Hepatocyte (in vitro differentiated cells): ENCODE measurements at regions not wholly inside any gene's neighbourhood (a gene's known extent, or its start where the extent isn't known, plus 50 kb on each side); places are given as distances from the start of the nearest gene placed in this dataset.

ENCODE experiments used
- DNase-seq: peaks from one replicate; pipeline ENCODE4 v3.0.0-alpha.2; 2016; ENCODE audit warnings: low spot score
- H2AFZ ChIP-seq: fragments of 200-600 bp; sonication (generic); 2 replicates; pipeline ENCODE4 v1.6.0; 2016; ENCODE audit warnings: antibody characterized with exemption, mild to moderate bottlenecking
- H3K27ac ChIP-seq: fragments of 200-600 bp; sonication (generic); 2 replicates; pipeline ENCODE4 v1.5.1; 2016; ENCODE audit warnings: mild to moderate bottlenecking
- H3K27me3 ChIP-seq: fragments of 200-600 bp; sonication (generic); 2 replicates; pipeline ENCODE4 v1.6.1; 2016
- H3K36me3 ChIP-seq: fragments of 200-600 bp; sonication (generic); replicated peaks from 2 replicates; pipeline ENCODE4 v1.5.1; 2016; ENCODE audit warnings: low read depth; ENCODE audit not compliant: insufficient read depth
- H3K4me1 ChIP-seq: fragments of 200-600 bp; sonication (generic); 2 replicates; pipeline ENCODE4 v1.5.1; 2016; ENCODE audit warnings: mild to moderate bottlenecking, moderate library complexity; ENCODE audit not compliant: insufficient read depth
- H3K4me2 ChIP-seq: fragments of 200-600 bp; sonication (generic); 2 replicates; pipeline ENCODE4 v1.6.0; 2016
- H3K4me3 ChIP-seq: fragments of 200-600 bp; sonication (generic); 2 replicates; pipeline ENCODE4 v1.5.1; 2016; ENCODE audit warnings: mild to moderate bottlenecking
- H3K79me2 ChIP-seq: fragments of 200-600 bp; sonication (generic); 2 replicates; pipeline ENCODE4 v1.6.0; 2017; ENCODE audit warnings: mild to moderate bottlenecking
- H3K9me2 ChIP-seq: fragments of 200-600 bp; sonication (generic); replicated peaks from 2 replicates; pipeline ENCODE4 v1.6.0; 2017; ENCODE audit warnings: mild to moderate bottlenecking; ENCODE audit not compliant: insufficient read depth
- H3K9me3 ChIP-seq: fragments of 200-600 bp; sonication (generic); 2 replicates; pipeline ENCODE4 v1.5.1; 2016; ENCODE audit warnings: low read depth, mild to moderate bottlenecking
- H4K20me1 ChIP-seq: fragments of 200-600 bp; sonication (generic); 2 replicates; pipeline ENCODE4 v1.6.0; 2016; ENCODE audit warnings: mild to moderate bottlenecking; ENCODE audit not compliant: insufficient read depth, poor library complexity, severe bottlenecking
- CTCF ChIP-seq: fragments of 200-600 bp; sonication (generic); IDR thresholded peaks from 2 replicates; pipeline ENCODE4 v1.5.1; 2016; ENCODE audit warnings: antibody characterized with exemption, mild to moderate bottlenecking; ENCODE audit not compliant: poor library complexity
- EZH2 ChIP-seq: fragments of 200-600 bp; sonication (generic); IDR thresholded peaks from 2 replicates; pipeline ENCODE4 v1.6.1; 2016; ENCODE audit warnings: antibody characterized with exemption, mild to moderate bottlenecking, borderline replicate concordance
- EZH2phosphoT487 ChIP-seq: fragments of 200-600 bp; sonication (generic); IDR thresholded peaks from one replicate; pipeline ENCODE4 v1.6.1; 2018; ENCODE audit warnings: antibody characterized with exemption, mild to moderate bottlenecking, low read depth, moderate library complexity; ENCODE audit not compliant: unreplicated experiment, severe bottlenecking
- WGBS: methylation state at CpG from one replicate; pipeline ENCODE4 v1.1.6; 2016; ENCODE audit warnings: low lambda C conversion rate; ENCODE audit errors: missing lambda C conversion rate; 5-methylcytosine and 5-hydroxymethylcytosine counted together

GRCh38 chr4:81988178-81988577, 385.6 kb downstream of the HNRNPD start:
- H3K79me2 ChIP-seq, result no peaks in the 10 kb centered on the region
- no peaks in the 10 kb centered on the region for H3K9me3 ChIP-seq
- no peaks in the 10 kb centered on the region for H3K36me3 ChIP-seq
- no peaks in the 10 kb centered on the region for H3K4me1 ChIP-seq
- no peaks in the 10 kb centered on the region for H3K9me2 ChIP-seq
- H3K27me3 ChIP-seq, result no peaks in the 10 kb centered on the region
- no peak overlapping the region for H3K4me2 ChIP-seq
- DNase-seq, result no peak
- TF ChIP-seq CTCF (no peak), EZH2phosphoT487 (no peak), EZH2 (no peak)
- no peak overlapping the region for H3K4me3 ChIP-seq
- H3K27ac ChIP-seq, result no peak overlapping the region
- 94% methylated on average over 4 of the region's 4 CpGs for WGBS
- no peaks in the 10 kb centered on the region for H4K20me1 ChIP-seq
- H2AFZ ChIP-seq, result no peak overlapping the region

GRCh38 chr4:81984746-81985145, 389.0 kb downstream of the HNRNPD start:
- no peaks in the 10 kb centered on the region for H3K9me2 ChIP-seq
- H3K4me1 ChIP-seq, result no peaks in the 10 kb centered on the region
- no peaks in the 10 kb centered on the region for H3K79me2 ChIP-seq
- no peak overlapping the region for H3K4me3 ChIP-seq
- H3K9me3 ChIP-seq, result no peaks in the 10 kb centered on the region
- H3K27me3 ChIP-seq, result no peaks in the 10 kb centered on the region
- 93% methylated on average over 3 of the region's 3 CpGs for WGBS
- no peak overlapping the region for H3K27ac ChIP-seq
- H3K36me3 ChIP-seq, result no peaks in the 10 kb centered on the region
- no peak overlapping the region for H2AFZ ChIP-seq
- TF ChIP-seq CTCF, result no peak
- no peak for TF ChIP-seq EZH2
- TF ChIP-seq EZH2phosphoT487, result no peak
- DNase-seq, result no peak
- no peak overlapping the region for H3K4me2 ChIP-seq
- no peaks in the 10 kb centered on the region for H4K20me1 ChIP-seq

GRCh38 chr4:81982846-81983540, 390.8 kb downstream of the HNRNPD start:
- Histone ChIP-seq H3K27me3 (no peaks in the 10 kb centered on the region), H2AFZ (no peak overlapping the region), H3K27ac (no peak overlapping the region), H3K4me3 (no peak overlapping the region), H3K79me2 (no peaks in the 10 kb centered on the region), H3K9me3 (no peaks in the 10 kb centered on the region), H3K4me2 (no peak overlapping the region), H3K4me1 (no peaks in the 10 kb centered on the region), H3K9me2 (no peaks in the 10 kb centered on the region), H3K36me3 (no peaks in the 10 kb centered on the region), H4K20me1 (no peaks in the 10 kb centered on the region)
- WGBS, result 84% methylated on average over 2 of the region's 2 CpGs
- no peak for DNase-seq
- no peak for TF ChIP-seq CTCF
- TF ChIP-seq EZH2phosphoT487, result no peak
- no peak for TF ChIP-seq EZH2

GRCh38 chr4:81981218-81981617, 392.6 kb downstream of the HNRNPD start:
- no peak overlapping the region for H3K4me2 ChIP-seq
- no peak overlapping the region for H2AFZ ChIP-seq
- no peaks in the 10 kb centered on the region for H3K27me3 ChIP-seq
- no peak overlapping the region for H3K27ac ChIP-seq
- DNase-seq, result no peak
- no peaks in the 10 kb centered on the region for H3K9me3 ChIP-seq
- no peaks in the 10 kb centered on the region for H3K9me2 ChIP-seq
- no peaks in the 10 kb centered on the region for H4K20me1 ChIP-seq
- 91% methylated on average over 3 of the region's 3 CpGs for WGBS
- no peaks in the 10 kb centered on the region for H3K79me2 ChIP-seq
- no peaks in the 10 kb centered on the region for H3K36me3 ChIP-seq
- H3K4me3 ChIP-seq, result no peak overlapping the region
- no peak for TF ChIP-seq CTCF
- TF ChIP-seq EZH2, result no peak
- no peak for TF ChIP-seq EZH2phosphoT487
- no peaks in the 10 kb centered on the region for H3K4me1 ChIP-seq
